AG04450 (cell line): ENCODE measurements at regions not wholly inside any gene's neighbourhood (a gene's known extent, or its start where the extent isn't known, plus 50 kb on each side); places are given as distances from the start of the nearest gene placed in this dataset.

ENCODE experiments used
- CTCF ChIA-PET: fragments of 300-600, 350-600 bp; formaldehyde crosslinking; extraction: SDS; loops from one replicate; lab custom pipeline; 2022; ENCODE audit warnings: antibody characterized with exemption, inconsistent platforms; lab: Charles Lee
- POLR2A ChIA-PET: fragments of 350-600 bp; formaldehyde crosslinking; extraction: SDS; loops from one replicate; lab custom pipeline; 2021; ENCODE audit warnings: antibody characterized with exemption, inconsistent platforms; lab: Yijun Ruan, JAX
- DNase-seq: peaks from one replicate; pipeline ENCODE4 v3.0.0-alpha.2; 2011; ENCODE audit warnings: low read depth, low spot score
- H3K27ac ChIP-seq: one replicate; pipeline ENCODE4 v1.5.1; 2012; ENCODE audit warnings: low read depth, low read length, control low read depth
- H3K27me3 ChIP-seq: one replicate; pipeline ENCODE4 v1.6.0; 2012; ENCODE audit warnings: low read length; ENCODE audit not compliant: control insufficient read depth, insufficient read depth
- H3K4me3 ChIP-seq: 2 replicates; pipeline ENCODE4 v1.5.1; 2011; ENCODE audit warnings: mild to moderate bottlenecking, low read depth, low read length, control low read depth
- H3K9me3 ChIP-seq: 2 replicates; pipeline ENCODE4 v1.5.1; 2012; ENCODE audit warnings: low read length; ENCODE audit not compliant: control insufficient read depth, insufficient read depth
- TF ChIP-seq, protein P1 (sequence below): IDR thresholded peaks from 2 replicates; pipeline ENCODE4 v1.5.1; 2011; ENCODE audit warnings: low read depth, low read length, control low read depth, inconsistent platforms

DNA sequence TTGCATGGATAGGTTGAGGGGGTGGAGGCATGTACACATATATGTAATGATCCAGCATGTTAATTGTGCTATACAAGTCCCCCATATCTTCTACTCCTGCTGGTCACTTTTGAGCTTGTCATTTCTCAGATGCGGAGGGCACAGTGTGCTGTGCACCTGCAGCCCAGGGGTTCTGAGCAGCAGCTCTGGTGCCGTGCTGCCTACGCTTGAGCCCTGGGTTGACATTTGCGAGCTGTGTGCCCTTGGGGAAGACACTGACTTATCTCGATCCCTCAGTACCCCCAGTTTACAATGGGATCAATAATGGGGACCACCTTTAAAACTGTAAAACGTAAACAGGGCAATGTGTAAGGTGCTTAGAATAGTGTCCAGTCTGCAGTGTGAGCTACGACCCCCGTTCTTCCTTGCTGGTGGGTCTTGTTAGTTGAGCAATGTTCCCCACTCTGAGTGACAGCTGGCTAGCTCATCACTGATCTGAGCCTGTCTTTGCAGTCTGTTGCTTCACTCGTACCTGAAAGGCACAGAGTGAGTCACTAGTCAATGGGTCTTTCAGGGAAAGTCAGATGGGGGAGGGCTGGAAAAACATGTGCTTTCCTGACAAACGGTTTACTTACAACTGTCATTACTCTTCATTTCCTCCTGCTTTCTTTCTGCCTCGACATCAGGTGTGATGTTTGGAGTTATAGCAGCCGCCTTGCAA lies 91.7 kb downstream of the SLC2A10 start:
- TF ChIP-seq, protein P1, sequence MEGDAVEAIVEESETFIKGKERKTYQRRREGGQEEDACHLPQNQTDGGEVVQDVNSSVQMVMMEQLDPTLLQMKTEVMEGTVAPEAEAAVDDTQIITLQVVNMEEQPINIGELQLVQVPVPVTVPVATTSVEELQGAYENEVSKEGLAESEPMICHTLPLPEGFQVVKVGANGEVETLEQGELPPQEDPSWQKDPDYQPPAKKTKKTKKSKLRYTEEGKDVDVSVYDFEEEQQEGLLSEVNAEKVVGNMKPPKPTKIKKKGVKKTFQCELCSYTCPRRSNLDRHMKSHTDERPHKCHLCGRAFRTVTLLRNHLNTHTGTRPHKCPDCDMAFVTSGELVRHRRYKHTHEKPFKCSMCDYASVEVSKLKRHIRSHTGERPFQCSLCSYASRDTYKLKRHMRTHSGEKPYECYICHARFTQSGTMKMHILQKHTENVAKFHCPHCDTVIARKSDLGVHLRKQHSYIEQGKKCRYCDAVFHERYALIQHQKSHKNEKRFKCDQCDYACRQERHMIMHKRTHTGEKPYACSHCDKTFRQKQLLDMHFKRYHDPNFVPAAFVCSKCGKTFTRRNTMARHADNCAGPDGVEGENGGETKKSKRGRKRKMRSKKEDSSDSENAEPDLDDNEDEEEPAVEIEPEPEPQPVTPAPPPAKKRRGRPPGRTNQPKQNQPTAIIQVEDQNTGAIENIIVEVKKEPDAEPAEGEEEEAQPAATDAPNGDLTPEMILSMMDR = no peak
- ChIA-PET CTCF (interaction anchor here (0.6 kb wide), 1 partner anchor 50 kb away, joined by 12 read pairs; no protein-coding TSS in a partner anchor), POLR2A (no interaction called here)
- Histone ChIP-seq H3K9me3 (no peaks in the 10 kb centered on the region), H3K27me3 (peaks cover 37% of the 10 kb centered on the region), H3K27ac (no peak overlapping the region), H3K4me3 (no peak overlapping the region)
- DNase-seq = no peak

- DNase-seq = no peak
- H3K4me3 ChIP-seq = no peak overlapping the region
- H3K9me3 ChIP-seq = no peaks in the 10 kb centered on the region
- H3K27ac ChIP-seq = no peak overlapping the region
- POLR2A ChIA-PET = no interaction called here
- CTCF ChIA-PET = no interaction called here
- TF ChIP-seq, protein P1 = no peak
- H3K27me3 ChIP-seq = peaks cover 41% of the 10 kb centered on the region
These were observed 91.9 kb upstream of the EYA2 start for GRCh38 chr20:46802722-46803121.

GRCh38 chr20:46803123-46804020 lies 91.3 kb upstream of the EYA2 start:
- Histone ChIP-seq H3K27ac (peak overlapping the region; percentile 21), H3K27me3 (peaks cover 38% of the 10 kb centered on the region), H3K9me3 (no peaks in the 10 kb centered on the region), H3K4me3 (no peak overlapping the region)
- ChIA-PET CTCF (interaction anchor here (0.6 kb wide), 1 partner anchor 217 kb away, joined by 7 read pairs; no protein-coding TSS in a partner anchor), POLR2A (no interaction called here)
- no peak for DNase-seq
- TF ChIP-seq, protein P1 = no peak

DNA sequence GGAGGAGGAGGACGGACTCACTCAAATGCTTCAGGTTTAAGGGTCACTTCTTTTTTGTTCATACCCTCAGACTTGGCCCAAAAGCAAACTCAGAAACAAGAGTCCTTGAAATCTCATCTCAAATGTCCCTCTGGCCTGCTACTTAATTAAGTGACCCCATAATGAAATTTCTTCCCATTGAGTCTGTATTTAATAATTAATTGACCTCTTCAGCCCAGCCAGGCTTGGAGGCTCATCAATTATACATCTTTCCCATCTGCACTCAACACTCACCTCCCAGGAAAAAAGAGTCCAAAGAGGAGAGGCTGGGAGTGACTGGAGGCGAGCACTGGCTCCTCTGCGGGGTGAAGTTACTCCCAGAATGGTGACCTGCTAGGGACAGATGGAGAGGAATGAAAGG lies 90.5 kb upstream of the EYA2 start:
- ChIA-PET CTCF (no interaction called here), POLR2A (no interaction called here)
- TF ChIP-seq, protein P1 = no peak
- no peak for DNase-seq
- peaks cover 32% of the 10 kb centered on the region for H3K27me3 ChIP-seq
- no peak overlapping the region for H3K27ac ChIP-seq
- H3K4me3 ChIP-seq = no peak overlapping the region
- no peaks in the 10 kb centered on the region for H3K9me3 ChIP-seq

GRCh38 chr20:46805836-46806235 lies 88.8 kb upstream of the EYA2 start:
- CTCF ChIA-PET = no interaction called here
- no peak for DNase-seq
- POLR2A ChIA-PET = no interaction called here
- Histone ChIP-seq H3K27ac (no peak overlapping the region), H3K27me3 (peaks cover 24% of the 10 kb centered on the region), H3K4me3 (no peak overlapping the region), H3K9me3 (no peaks in the 10 kb centered on the region)
- TF ChIP-seq, protein P1 = no peak
